NCI-H82 treated with DMSO at 0.1 percent for 48 hours (cell line): ENCODE measurements at regions not wholly inside any gene's neighbourhood (a gene's known extent, or its start where the extent isn't known, plus 50 kb on each side); places are given as distances from the start of the nearest gene placed in this dataset.

Experiments
- DNase-seq: peaks from one replicate; lab custom pipeline; 2025; ENCODE audit not compliant: unreplicated experiment; lab: John Stamatoyannopoulos, UW

DNA sequence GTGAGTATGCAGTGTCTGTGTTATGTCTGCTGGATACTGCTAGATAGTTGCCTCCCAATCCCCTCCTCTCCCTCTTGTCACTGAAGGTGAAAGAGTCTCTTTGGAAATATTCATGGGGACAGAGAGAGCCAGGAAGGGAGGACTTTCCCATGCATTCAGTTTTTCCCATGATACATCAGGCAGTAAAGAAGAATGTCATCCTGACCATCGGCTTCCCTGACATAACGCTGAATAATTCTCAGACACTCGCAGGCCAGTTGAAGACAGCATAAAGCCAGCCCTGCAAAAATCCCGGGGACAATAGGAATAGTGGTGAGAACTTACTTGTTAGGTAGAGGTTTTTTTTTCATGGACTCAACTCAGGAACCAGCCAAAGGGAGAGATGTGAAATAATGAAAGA is 58.1 kb downstream of the KLF4 start:
- DNase-seq = no peak

DNA sequence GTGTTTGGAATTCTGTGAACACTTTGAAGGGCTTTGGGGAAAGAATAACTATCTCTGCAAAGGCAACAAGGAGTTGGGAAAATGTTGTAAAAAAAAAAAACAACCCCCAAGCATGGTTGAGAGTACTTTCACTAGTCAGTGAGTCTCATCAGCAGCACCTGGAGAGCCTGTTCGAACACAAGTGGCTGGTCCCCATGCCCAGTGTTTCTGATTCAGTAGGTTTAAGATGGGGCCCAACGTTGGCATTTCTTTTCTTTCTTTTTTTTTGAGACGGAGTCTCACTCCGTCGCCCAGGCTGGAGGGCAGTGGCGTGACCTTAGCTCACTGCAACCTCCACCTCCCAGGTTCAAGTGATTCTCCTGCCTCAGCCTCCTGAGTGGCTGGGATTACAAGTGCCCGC is 59.5 kb downstream of the KLF4 start:
- no peak for DNase-seq

- DNase-seq = no peak
These were observed 63.4 kb downstream of the KLF4 start for GRCh38 chr9:107426126-107426525.

DNA sequence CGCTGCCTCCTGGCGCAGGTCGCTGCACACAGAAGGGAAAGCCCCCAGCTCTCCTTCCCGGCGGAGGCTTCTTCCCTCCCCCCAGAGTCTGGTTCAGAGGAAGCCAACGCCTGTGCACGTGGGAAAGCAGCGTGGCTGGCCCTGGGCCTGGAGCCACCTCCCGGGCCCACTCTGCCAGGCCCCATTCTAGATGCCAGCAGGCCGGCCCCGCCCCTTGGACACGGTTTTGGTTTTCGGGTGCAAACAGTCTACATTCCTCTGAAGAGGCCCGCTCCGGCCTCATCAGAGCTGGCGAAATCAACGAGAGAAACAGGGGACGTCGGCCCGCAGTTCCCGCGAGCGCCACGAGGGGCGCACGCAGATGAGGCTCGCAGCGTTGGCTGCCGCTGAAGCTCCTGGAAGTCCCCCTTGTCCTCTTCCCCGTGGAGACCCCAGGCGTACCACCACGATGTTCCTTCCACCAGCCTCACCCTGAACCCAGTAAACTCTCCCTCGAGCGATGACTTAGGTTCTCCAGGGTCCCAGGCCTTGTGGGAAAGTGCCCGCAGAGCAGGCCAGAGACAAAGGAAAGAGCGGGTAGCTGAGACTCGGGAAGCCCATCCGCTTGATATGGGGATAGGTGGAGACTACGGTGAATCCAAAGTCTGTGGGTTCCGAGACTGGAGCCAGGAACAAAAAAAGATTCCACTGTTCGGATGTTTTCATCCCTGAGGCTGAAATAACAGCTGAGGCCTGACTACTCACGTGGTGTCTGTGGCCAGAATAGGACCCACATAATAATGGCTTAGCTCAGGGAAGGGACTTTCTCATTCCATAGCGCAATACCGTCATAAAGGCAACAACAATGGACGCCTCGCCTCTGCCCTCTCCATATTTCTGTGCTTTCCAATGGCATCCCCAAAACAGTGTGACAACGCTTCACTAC is 64.2 kb downstream of the KLF4 start:
- DNase-seq = no peak

DNA sequence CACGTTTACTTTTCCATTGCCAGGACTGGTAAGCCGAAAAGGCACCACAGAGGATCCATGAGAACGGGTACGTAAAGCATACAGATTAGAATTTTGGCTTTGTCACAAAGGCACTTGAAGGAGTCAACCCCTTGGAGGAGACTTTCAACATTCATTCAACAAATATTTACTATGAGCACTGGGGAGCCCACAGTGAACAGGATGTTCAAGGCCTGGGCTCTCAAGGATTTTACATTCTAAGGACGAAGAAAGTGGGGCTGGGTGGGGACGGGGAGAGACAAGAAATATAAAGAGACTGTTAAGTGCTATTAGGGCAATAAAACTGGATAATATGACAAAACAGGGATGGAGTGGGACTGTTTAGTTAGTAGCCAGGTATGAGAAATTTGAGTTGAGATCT is 66.0 kb downstream of the KLF4 start:
- no peak for DNase-seq

DNA sequence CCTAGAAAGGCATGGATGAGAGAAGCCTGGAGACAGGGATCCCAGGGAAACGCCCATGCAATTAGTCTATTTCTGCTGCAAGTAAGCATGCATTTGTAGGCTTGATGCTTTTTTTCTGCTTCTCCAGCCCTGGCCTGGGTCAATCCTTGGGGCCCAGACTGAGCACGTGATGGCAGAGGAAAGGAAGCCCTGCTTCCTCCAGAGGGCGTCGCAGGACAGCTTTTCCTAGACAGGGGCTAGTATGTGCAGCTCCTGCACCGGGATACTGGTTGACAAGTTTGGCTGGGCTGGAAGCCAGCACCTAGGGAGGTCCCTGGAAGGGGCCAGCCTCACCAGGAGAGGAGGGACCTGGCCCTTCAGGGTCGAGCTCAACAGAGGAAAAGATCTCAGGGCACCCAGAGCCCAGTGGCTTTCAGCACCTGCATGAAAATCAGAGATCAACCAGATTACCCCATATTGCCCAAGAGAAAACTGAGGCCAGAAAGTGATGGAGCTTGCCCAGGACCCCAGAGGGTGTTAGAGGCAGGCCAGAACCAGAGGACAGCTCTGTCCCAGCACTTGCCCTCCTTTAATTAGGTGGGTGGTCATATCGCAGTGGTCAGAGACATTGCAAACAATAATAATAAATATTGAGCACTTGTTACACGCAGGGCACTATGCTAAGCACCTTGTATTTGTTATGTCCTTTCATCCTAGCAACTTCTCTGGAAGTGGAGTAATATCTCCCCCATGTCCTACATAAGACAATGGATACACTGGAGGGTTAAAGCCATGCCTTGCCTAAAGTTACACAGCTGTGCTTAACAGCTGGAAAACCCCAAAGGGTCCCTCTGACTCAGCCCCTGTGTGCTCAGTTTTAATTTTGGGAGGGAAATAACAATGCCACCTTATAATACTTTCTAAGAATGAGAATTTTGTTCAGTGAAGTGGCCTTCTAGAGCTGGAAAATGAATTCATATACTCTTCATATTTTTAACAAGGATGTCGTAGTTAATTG is 67.1 kb downstream of the KLF4 start:
- DNase-seq = peak; percentile 41

DNA sequence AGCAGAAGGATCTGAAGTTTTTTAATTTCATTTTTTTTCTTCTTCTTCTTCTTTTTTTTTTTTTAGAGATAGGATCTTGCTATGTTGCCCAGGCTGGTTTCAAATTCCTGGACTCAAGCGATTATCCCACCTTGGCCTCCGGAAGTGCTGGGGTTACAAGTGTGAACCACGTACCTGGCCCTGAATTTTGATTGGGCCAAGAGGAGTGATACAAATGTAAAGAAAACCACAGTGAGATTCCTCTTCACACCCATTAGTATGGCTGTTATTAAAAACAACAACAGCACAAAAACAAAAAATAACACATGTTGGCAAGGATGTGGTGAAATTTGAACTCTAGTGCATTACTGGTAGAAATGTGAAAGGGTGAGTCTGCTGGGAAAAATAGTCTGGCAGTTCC is 79.1 kb downstream of the KLF4 start:
- DNase-seq = no peak

- no peak for DNase-seq
These were observed 79.8 kb downstream of the KLF4 start for GRCh38 chr9:107409581-107410389.

DNA sequence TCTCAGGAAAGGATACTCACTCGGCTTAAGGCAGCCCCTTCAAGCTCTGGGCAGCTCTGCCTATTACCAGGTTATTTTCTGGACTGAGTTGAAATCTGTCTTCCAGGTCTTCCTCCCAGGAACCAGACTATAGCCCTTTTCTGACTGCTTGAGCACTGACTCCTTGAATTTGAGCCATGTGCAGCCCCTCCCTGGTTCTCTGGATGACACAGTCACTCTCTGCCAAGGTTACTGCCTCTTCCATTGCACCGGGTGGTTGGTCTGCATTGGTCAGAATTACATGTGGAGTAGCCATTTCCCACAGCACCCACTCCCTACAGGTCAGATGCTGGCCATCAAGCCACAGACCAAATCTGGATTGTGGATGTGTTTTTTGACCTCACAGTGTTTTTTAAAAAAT is 81.9 kb downstream of the KLF4 start:
- DNase-seq = no peak

- no peak for DNase-seq
These were observed 84.1 kb downstream of the KLF4 start for GRCh38 chr9:107405511-107405910.

- DNase-seq = no peak
These were observed 84.8 kb downstream of the KLF4 start for GRCh38 chr9:107404736-107405135.

DNA sequence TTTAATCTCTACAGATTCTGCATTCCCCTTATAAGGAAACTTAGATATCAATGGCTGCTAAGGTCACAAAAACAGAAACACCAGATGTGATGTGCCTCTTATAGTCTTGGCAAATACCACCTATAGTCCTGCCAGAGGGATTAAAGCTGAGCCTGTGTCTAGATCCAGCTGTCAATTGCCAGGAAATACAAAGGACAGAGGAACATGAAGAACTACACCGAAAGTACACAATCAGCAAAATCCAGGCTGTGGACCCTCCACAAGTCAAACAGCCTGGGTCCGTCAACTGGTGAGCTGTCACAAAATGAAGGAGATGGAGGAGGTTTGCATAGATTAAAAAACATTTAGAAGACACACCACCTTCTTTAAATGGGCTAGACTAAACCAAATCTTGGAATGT is 85.4 kb downstream of the KLF4 start:
- DNase-seq = peak; percentile 33

- DNase-seq = no peak
These were observed 92.2 kb downstream of the KLF4 start for GRCh38 chr9:107397076-107398044.

- DNase-seq = no peak
These were observed 95.3 kb downstream of the KLF4 start for GRCh38 chr9:107394264-107394663.

DNA sequence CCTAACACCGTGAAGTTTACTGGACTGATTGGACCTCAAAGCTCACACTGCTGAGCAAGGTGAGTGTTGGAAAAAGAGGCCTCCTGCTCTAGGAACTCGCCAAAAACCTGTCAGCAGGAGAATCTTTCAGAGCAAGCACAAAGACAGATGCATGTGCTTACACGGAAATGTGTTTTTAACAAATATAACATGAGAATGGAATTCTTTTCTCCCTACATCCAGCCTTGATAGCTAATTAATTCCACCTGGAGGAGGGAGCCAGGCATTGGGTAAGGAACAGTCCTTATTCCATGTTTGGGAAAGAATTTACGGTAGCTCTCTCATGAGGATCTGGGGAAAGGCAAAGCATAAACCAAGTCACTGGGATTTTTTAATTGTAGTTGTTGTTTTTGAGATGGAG is 98.8 kb downstream of the KLF4 start:
- DNase-seq = no peak

DNA sequence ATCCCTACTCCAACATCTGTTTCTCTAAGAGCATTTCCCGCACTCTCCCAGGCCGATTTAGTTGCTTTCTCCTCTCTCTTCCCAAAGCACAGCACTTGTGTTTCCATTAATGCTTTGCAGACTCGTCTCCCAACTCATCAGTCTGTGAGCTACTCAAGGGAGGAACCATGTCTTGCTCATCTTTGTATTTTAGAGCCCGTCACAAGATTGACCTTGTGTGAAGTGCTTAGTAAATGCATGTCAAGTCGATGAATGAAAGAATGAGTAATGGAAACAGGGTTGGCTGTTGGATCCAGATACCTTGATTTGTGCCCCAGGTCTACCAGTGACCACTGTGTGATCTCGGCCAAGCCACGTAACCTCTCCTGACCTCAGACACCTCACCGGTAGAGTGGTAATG is 99.3 kb downstream of the KLF4 start:
- DNase-seq = no peak

DNA sequence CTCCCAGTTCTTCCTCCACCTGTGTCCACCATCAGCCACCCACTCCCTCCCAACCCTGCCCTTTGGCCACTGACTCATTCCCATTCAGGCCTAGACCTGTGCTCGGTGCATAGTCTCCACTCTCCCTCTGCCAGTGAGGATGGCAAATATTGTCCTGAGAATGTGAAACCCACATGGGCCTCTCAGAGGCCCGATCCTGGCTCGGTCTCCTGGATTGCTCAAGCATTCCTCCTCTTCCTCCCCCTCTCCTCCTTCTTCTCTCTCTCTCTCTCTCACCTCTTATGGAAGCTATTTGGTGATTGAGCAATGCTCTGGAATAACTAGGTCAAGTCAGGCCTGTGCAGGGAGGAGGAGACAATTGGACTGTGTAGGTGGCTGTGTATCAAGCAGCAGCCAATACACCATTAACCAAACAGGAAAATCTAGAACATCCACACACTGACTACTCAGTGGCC is 99.9 kb downstream of the KLF4 start:
- DNase-seq = no peak

GRCh38 chr9:107388890-107389289 is 100.7 kb downstream of the KLF4 start:
- DNase-seq = no peak

- DNase-seq = no peak
These were observed 102.2 kb downstream of the KLF4 start for GRCh38 chr9:107387409-107387808.

GRCh38 chr9:107386396-107386795 is 103.2 kb downstream of the KLF4 start:
- no peak for DNase-seq
